ENCODE measurements at regions not wholly inside any gene's neighbourhood (a gene's known extent, or its start where the extent isn't known, plus 50 kb on each side); places are given as distances from the start of the nearest gene placed in this dataset.

- DNase-seq: no peak
Observed at GRCh38 chr18:75790111-75790510, 362.6 kb upstream of the SMIM21 start.

GRCh38 chr18:75785834-75786233, 358.3 kb upstream of the SMIM21 start:
- DNase-seq: no peak

GRCh38 chr18:75785206-75785605, 357.7 kb upstream of the SMIM21 start:
- DNase-seq: no peak

- no peak for DNase-seq
Observed at GRCh38 chr18:75784390-75784789, 356.9 kb upstream of the SMIM21 start.

GRCh38 chr18:75783566-75784281, 356.2 kb upstream of the SMIM21 start:
- no peak for DNase-seq

GRCh38 chr18:75782826-75783225, 355.3 kb upstream of the SMIM21 start:
- DNase-seq: no peak

GRCh38 chr18:75782204-75782603, 354.7 kb upstream of the SMIM21 start:
- no peak for DNase-seq

- no peak for DNase-seq
Observed at GRCh38 chr18:75779910-75780309, 352.4 kb upstream of the SMIM21 start.

- DNase-seq: no peak
Observed at GRCh38 chr18:75779450-75779849, 351.9 kb upstream of the SMIM21 start.

- no peak for DNase-seq
Observed at GRCh38 chr18:75777630-75778029, 350.1 kb upstream of the SMIM21 start.

GRCh38 chr18:75775121-75775520, 347.6 kb upstream of the SMIM21 start:
- DNase-seq: no peak

GRCh38 chr18:75773618-75774017, 346.1 kb upstream of the SMIM21 start:
- no peak for DNase-seq

- no peak for DNase-seq
Observed at GRCh38 chr18:75762758-75763157, 335.3 kb upstream of the SMIM21 start.

- DNase-seq: no peak
Observed at GRCh38 chr18:75760208-75760607, 332.7 kb upstream of the SMIM21 start.

GRCh38 chr18:75757951-75758350, 330.4 kb upstream of the SMIM21 start:
- DNase-seq: no peak

- DNase-seq: no peak
Observed at GRCh38 chr18:75754433-75754832, 326.9 kb upstream of the SMIM21 start.

GRCh38 chr18:75753753-75754152, 326.2 kb upstream of the SMIM21 start:
- DNase-seq: no peak

GRCh38 chr18:75752740-75753263, 325.3 kb upstream of the SMIM21 start:
- DNase-seq: no peak

GRCh38 chr18:75745147-75745546, 317.6 kb upstream of the SMIM21 start:
- DNase-seq: no peak

- no peak for DNase-seq
Observed at GRCh38 chr18:75742516-75742915, 315.0 kb upstream of the SMIM21 start.

- no peak for DNase-seq
Observed at GRCh38 chr18:75739682-75740081, 312.2 kb upstream of the SMIM21 start.

GRCh38 chr18:75735291-75735690, 307.8 kb upstream of the SMIM21 start:
- DNase-seq: no peak

GRCh38 chr18:75730249-75730648, 302.7 kb upstream of the SMIM21 start:
- DNase-seq: no peak

- no peak for DNase-seq
Observed at GRCh38 chr18:75728621-75729020, 301.1 kb upstream of the SMIM21 start.

- no peak for DNase-seq
Observed at GRCh38 chr18:75727456-75727855, 300.0 kb upstream of the SMIM21 start.
